ENCODE measurements at regions not wholly inside any gene's neighbourhood (a gene's known extent, or its start where the extent isn't known, plus 50 kb on each side); places are given as distances from the start of the nearest gene placed in this dataset.

GRCh38 chr14:100657780-100658179 is 68.9 kb upstream of the DLK1 start:
- no peaks in the 10 kb centered on the region for H3K4me1 ChIP-seq (ENCODE audit: insufficient read depth, poor library complexity, severe bottlenecking)
- DNase-seq (ENCODE audit: low spot score) (no peak), ATAC-seq (ENCODE audit: low read depth) (no peak)
- H3K27ac ChIP-seq (ENCODE audit: poor library complexity, severe bottlenecking), result no peak overlapping the region
- H3K4me3 ChIP-seq (ENCODE audit: severe bottlenecking), result no peak overlapping the region
- TF ChIP-seq CTCF (IDR thresholded peaks at IDR 0.05; ENCODE audit: poor library complexity, severe bottlenecking), result no peak
- no peaks in the 10 kb centered on the region for H3K27me3 ChIP-seq (ENCODE audit: insufficient read depth, poor library complexity, severe bottlenecking)
- H3K36me3 ChIP-seq (ENCODE audit: low read depth), result no peaks in the 10 kb centered on the region
- H3K9me3 ChIP-seq (ENCODE audit: severe bottlenecking), result no peaks in the 10 kb centered on the region

- Histone ChIP-seq H3K9me3 (ENCODE audit: severe bottlenecking) (no peaks in the 10 kb centered on the region), H3K27me3 (ENCODE audit: insufficient read depth, poor library complexity, severe bottlenecking) (no peaks in the 10 kb centered on the region), H3K36me3 (ENCODE audit: low read depth) (no peaks in the 10 kb centered on the region), H3K4me1 (ENCODE audit: insufficient read depth, poor library complexity, severe bottlenecking) (no peaks in the 10 kb centered on the region), H3K27ac (ENCODE audit: poor library complexity, severe bottlenecking) (no peak overlapping the region), H3K4me3 (ENCODE audit: severe bottlenecking) (no peak overlapping the region)
- TF ChIP-seq CTCF (IDR thresholded peaks at IDR 0.05; ENCODE audit: poor library complexity, severe bottlenecking), result no peak
- ATAC-seq (ENCODE audit: low read depth), result no peak
- DNase-seq (ENCODE audit: low spot score), result no peak
Measured at GRCh38 chr14:100658181-100658886, 68.4 kb upstream of the DLK1 start.

GRCh38 chr14:100659345-100660001 is 67.2 kb upstream of the DLK1 start:
- no peak overlapping the region for H3K4me3 ChIP-seq (ENCODE audit: severe bottlenecking)
- no peaks in the 10 kb centered on the region for H3K27me3 ChIP-seq (ENCODE audit: insufficient read depth, poor library complexity, severe bottlenecking)
- DNase-seq (ENCODE audit: low spot score) (no peak), ATAC-seq (ENCODE audit: low read depth) (no peak)
- H3K9me3 ChIP-seq (ENCODE audit: severe bottlenecking), result no peaks in the 10 kb centered on the region
- no peak for TF ChIP-seq CTCF (IDR thresholded peaks at IDR 0.05; ENCODE audit: poor library complexity, severe bottlenecking)
- no peak overlapping the region for H3K27ac ChIP-seq (ENCODE audit: poor library complexity, severe bottlenecking)
- no peaks in the 10 kb centered on the region for H3K4me1 ChIP-seq (ENCODE audit: insufficient read depth, poor library complexity, severe bottlenecking)
- H3K36me3 ChIP-seq (ENCODE audit: low read depth), result no peaks in the 10 kb centered on the region

DNA sequence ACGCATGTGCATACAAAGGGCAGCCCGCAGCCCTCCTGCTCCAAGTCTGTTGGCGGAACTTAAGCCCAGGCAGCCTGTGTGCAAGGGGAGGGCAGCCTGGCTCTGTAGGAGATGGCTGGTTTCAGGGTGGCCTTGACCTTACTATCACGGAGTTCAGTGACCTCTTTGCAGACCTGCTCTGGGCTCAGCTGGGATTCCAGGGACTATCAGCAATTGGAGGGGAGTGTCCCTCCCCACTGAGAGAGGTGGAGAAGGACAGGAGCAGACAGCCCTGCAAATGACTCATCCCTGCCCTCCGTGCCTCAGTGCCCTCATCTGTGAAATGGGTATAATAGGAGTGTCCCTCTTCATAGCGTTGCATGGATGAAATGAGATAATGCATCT is 66.2 kb upstream of the DLK1 start:
- H3K4me3 ChIP-seq (ENCODE audit: severe bottlenecking), result no peak overlapping the region
- no peak for TF ChIP-seq CTCF (IDR thresholded peaks at IDR 0.05; ENCODE audit: poor library complexity, severe bottlenecking)
- ATAC-seq (ENCODE audit: low read depth), result no peak
- H3K4me1 ChIP-seq (ENCODE audit: insufficient read depth, poor library complexity, severe bottlenecking), result no peaks in the 10 kb centered on the region
- H3K27ac ChIP-seq (ENCODE audit: poor library complexity, severe bottlenecking), result no peak overlapping the region
- no peaks in the 10 kb centered on the region for H3K9me3 ChIP-seq (ENCODE audit: severe bottlenecking)
- no peaks in the 10 kb centered on the region for H3K36me3 ChIP-seq (ENCODE audit: low read depth)
- H3K27me3 ChIP-seq (ENCODE audit: insufficient read depth, poor library complexity, severe bottlenecking), result no peaks in the 10 kb centered on the region
- no peak for DNase-seq (ENCODE audit: low spot score)
